ENCODE measurements at regions not wholly inside any gene's neighbourhood (a gene's known extent, or its start where the extent isn't known, plus 50 kb on each side); places are given as distances from the start of the nearest gene placed in this dataset.

DNA sequence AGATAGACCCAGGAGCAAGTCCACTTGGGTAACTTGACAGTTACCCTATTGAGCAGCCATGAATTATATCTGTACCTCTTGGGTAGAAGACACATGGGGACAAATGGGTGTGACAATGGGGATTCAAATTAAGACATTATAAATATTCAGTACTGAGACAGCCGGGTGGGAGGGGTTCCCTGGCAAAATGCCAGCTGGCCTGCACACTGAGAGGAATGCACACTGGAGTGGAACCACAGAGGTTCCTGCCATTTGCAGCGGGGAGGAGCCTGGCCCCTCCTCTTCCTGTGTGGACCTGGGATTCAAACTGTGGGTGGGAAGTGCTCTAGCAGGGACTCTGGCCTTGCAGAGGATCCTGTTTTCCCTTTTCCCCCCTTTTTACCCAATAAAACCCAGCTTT lies 118.7 kb upstream of the CDKN3 start:
- H3K4me3 ChIP-seq (ENCODE audit: low read depth, low read length), result no peak overlapping the region
- Mint-ChIP-seq H3K9me3 (peaks cover 0 to 6% (median 0%) of the 10 kb centered on the region in 7 donors), H3K4me1 (no peaks in the 10 kb centered on the region), H3K36me3 (no peaks in the 10 kb centered on the region), H3K27ac (no peak overlapping the region), H3K4me3 (no peak overlapping the region), H3K27me3 (peaks cover 7% of the 10 kb centered on the region)
- no peaks in the 10 kb centered on the region for H3K36me3 ChIP-seq (ENCODE audit: control insufficient read depth, insufficient read depth, low read length)
- H3K27me3 ChIP-seq (ENCODE audit: control insufficient read depth, insufficient read depth, low read length), result no peaks in the 10 kb centered on the region
- no peaks in the 10 kb centered on the region for H3K9me3 ChIP-seq (ENCODE audit: control insufficient read depth in 2 of 2, low read length in 2 of 2)
- ATAC-seq (ENCODE audit: low read depth in 2 of 2) (no peak), DNase-seq (no peak)
- no peaks in the 10 kb centered on the region for H3K4me1 ChIP-seq (ENCODE audit: control insufficient read depth, insufficient read depth, low read length, poor library complexity, severe bottlenecking)
- H3K27ac ChIP-seq (ENCODE audit: insufficient read depth, low read length, poor library complexity, severe bottlenecking), result no peak overlapping the region

DNA sequence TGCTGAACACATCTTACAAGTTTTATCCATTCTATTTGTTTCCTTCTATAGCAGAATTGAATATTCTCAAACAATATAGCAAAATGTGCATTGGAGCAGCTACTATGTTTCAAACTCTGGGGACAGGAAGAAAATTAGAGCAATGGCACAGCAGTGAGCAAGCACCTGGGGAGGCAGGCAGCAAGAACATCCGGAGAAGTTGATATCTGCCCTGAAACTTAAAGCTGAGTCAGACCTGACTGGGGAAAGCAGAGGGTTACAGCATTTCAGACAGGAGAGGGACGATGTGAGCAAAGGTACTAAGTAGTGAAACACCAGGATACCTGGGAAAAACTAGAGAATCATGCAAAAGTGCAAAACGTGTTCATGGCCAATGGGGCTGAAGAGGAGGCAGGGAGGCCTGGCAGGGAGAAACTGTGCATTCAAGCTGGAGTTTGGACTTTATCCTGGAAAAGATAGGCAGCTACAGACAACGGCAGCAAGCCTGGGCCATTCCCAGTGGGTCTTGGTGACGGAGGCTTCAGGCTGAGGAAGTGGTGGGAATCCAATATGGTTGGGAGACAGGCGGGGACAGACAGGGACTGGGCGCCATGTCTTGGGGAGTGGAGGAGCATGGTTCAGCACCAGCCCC lies 118.0 kb upstream of the CDKN3 start:
- H3K27me3 Mint-ChIP-seq, result peaks cover 7% of the 10 kb centered on the region
- H3K9me3 Mint-ChIP-seq, result peaks cover 0 to 6% (median 0%) of the 10 kb centered on the region in 7 donors
- H3K4me1 Mint-ChIP-seq, result no peaks in the 10 kb centered on the region
- no peak overlapping the region for H3K27ac Mint-ChIP-seq
- H3K36me3 ChIP-seq (ENCODE audit: control insufficient read depth, insufficient read depth, low read length), result no peaks in the 10 kb centered on the region
- ATAC-seq (ENCODE audit: low read depth in 2 of 2), result no peak
- no peak overlapping the region for H3K4me3 Mint-ChIP-seq
- no peaks in the 10 kb centered on the region for H3K9me3 ChIP-seq (ENCODE audit: control insufficient read depth in 2 of 2, low read length in 2 of 2)
- H3K27ac ChIP-seq (ENCODE audit: insufficient read depth, low read length, poor library complexity, severe bottlenecking), result no peak overlapping the region
- H3K4me3 ChIP-seq (ENCODE audit: low read depth, low read length), result no peak overlapping the region
- H3K27me3 ChIP-seq (ENCODE audit: control insufficient read depth, insufficient read depth, low read length), result no peaks in the 10 kb centered on the region
- no peak for DNase-seq
- H3K4me1 ChIP-seq (ENCODE audit: control insufficient read depth, insufficient read depth, low read length, poor library complexity, severe bottlenecking), result no peaks in the 10 kb centered on the region
- H3K36me3 Mint-ChIP-seq, result no peaks in the 10 kb centered on the region

DNA sequence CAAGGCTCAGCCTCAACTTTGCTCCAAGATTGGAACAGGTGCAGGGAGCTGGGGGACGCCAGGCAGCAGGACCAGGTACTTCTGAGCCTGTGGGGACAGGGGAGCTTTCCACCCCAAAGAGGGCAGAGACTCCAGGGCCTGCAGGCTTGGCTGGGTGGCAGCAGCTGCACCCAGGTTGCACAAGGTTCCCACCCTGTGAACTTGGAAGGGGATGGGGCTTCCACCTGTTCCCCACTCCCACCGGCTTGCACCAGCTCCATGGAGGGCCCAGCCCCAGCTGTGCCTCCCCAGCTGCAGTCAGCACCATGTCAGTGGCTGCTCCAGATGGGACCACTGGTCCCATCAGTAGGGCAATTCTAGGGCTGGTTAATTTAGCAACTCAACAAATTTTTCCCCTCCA lies 114.0 kb upstream of the CDKN3 start:
- Mint-ChIP-seq H3K27me3 (peaks cover 11% of the 10 kb centered on the region), H3K9me3 (peaks cover 0 to 6% (median 0%) of the 10 kb centered on the region in 7 donors), H3K4me3 (no peak overlapping the region), H3K27ac (no peak overlapping the region), H3K4me1 (no peaks in the 10 kb centered on the region), H3K36me3 (no peaks in the 10 kb centered on the region)
- Histone ChIP-seq H3K4me1 (ENCODE audit: control insufficient read depth, insufficient read depth, low read length, poor library complexity, severe bottlenecking) (no peaks in the 10 kb centered on the region), H3K27ac (ENCODE audit: insufficient read depth, low read length, poor library complexity, severe bottlenecking) (no peak overlapping the region), H3K36me3 (ENCODE audit: control insufficient read depth, insufficient read depth, low read length) (no peaks in the 10 kb centered on the region), H3K9me3 (ENCODE audit: control insufficient read depth in 2 of 2, low read length in 2 of 2) (no peaks in the 10 kb centered on the region), H3K4me3 (ENCODE audit: low read depth, low read length) (no peak overlapping the region), H3K27me3 (ENCODE audit: control insufficient read depth, insufficient read depth, low read length) (no peaks in the 10 kb centered on the region)
- DNase-seq (no peak), ATAC-seq (ENCODE audit: low read depth in 2 of 2) (no peak)

DNA sequence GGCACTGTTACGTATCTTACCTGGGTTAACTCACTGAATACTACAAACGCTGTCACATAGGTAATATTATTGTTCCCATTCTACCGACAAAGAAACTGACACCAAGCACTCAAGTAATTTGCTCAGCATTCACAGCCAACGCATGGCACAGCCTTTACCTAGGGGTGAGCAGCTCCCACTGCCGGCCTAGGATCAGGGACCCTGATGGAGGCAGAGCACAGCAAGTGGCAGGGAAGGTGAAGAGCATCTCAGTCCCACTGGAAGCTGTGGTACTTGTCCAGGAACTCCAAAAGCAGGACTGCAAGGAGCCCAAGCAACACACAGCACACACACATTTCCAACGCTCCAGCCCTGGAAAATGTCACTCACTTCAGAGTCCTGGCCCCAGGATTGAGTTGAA lies 111.8 kb upstream of the CDKN3 start:
- no peaks in the 10 kb centered on the region for H3K4me1 Mint-ChIP-seq
- no peaks in the 10 kb centered on the region for H3K9me3 ChIP-seq (ENCODE audit: control insufficient read depth in 2 of 2, low read length in 2 of 2)
- no peak overlapping the region for H3K4me3 ChIP-seq (ENCODE audit: low read depth, low read length)
- no peak overlapping the region for H3K27ac Mint-ChIP-seq
- no peak overlapping the region for H3K4me3 Mint-ChIP-seq
- no peaks in the 10 kb centered on the region for H3K36me3 ChIP-seq (ENCODE audit: control insufficient read depth, insufficient read depth, low read length)
- no peak overlapping the region for H3K27ac ChIP-seq (ENCODE audit: insufficient read depth, low read length, poor library complexity, severe bottlenecking)
- H3K36me3 Mint-ChIP-seq, result no peaks in the 10 kb centered on the region
- H3K9me3 Mint-ChIP-seq, result peaks cover 0 to 2% (median 0%) of the 10 kb centered on the region in 7 donors
- H3K27me3 Mint-ChIP-seq, result peaks cover 11% of the 10 kb centered on the region
- no peaks in the 10 kb centered on the region for H3K27me3 ChIP-seq (ENCODE audit: control insufficient read depth, insufficient read depth, low read length)
- DNase-seq (no peak), ATAC-seq (ENCODE audit: low read depth in 2 of 2) (no peak)
- no peaks in the 10 kb centered on the region for H3K4me1 ChIP-seq (ENCODE audit: control insufficient read depth, insufficient read depth, low read length, poor library complexity, severe bottlenecking)

DNA sequence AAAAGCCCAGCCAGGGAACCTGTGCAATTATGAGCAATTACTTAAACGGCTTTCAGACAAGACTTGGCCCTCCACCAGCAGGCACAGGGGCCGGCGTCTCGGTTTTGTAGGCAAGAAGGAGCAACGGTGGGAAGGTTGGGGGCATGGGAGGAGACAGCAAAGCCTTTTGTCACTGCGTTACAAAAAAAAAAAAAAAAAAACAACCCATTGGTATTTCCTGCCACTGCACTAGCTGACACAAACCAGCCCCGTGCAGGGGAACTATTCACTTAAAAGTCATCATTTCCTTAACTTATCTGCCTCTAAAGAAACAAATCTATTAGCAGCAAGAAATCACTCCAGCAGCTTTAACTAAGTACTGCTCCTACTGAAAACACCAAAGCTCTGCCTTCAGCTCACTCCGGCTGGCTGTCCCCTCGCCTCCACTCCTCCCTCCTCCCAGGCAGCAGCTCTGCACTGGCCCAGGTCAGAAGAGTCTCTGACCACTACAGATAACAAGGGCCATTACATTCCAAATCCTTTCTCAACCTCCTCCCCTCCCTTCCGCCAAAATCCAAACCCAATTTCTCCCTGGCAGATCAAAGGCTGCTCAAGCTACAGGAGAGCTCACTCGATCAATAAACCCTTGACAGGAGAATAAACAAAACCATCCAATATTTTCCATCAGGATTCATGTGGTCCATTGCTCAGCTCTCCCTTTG lies 105.2 kb upstream of the CDKN3 start:
- H3K36me3 Mint-ChIP-seq, result no peaks in the 10 kb centered on the region
- no peak for ATAC-seq (ENCODE audit: low read depth in 2 of 2)
- no peak overlapping the region for H3K27ac Mint-ChIP-seq

DNA sequence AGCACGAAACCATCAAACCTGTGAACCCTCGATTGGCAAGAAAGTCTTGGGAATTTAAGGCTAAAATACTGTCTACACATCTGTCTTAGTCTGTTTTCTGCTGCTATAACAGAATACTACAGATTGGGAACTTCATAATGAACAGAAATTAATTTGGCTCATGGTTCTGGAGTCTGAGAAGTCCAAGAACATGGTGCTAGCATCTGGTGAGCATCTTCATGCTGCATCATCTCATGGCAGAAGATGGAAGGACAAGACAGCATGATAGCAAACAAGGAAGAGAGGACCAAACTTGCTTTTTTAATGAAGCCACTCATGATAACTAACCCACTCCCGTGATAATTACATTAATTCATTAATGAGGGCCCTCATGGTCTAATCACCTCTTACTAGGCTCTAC lies 102.0 kb upstream of the CDKN3 start:
- H3K27me3 ChIP-seq (ENCODE audit: control insufficient read depth, insufficient read depth, low read length), result peaks cover 8% of the 10 kb centered on the region
- H3K36me3 Mint-ChIP-seq, result no peaks in the 10 kb centered on the region
- H3K27ac Mint-ChIP-seq, result no peak overlapping the region
- DNase-seq, result no peak
- H3K4me1 Mint-ChIP-seq, result no peaks in the 10 kb centered on the region
- no peaks in the 10 kb centered on the region for H3K9me3 ChIP-seq (ENCODE audit: control insufficient read depth in 2 of 2, low read length in 2 of 2)
- H3K27me3 Mint-ChIP-seq, result peaks cover 42% of the 10 kb centered on the region
- no peaks in the 10 kb centered on the region for H3K4me1 ChIP-seq (ENCODE audit: control insufficient read depth, insufficient read depth, low read length, poor library complexity, severe bottlenecking)
- H3K36me3 ChIP-seq (ENCODE audit: control insufficient read depth, insufficient read depth, low read length), result no peaks in the 10 kb centered on the region
- H3K27ac ChIP-seq (ENCODE audit: insufficient read depth, low read length, poor library complexity, severe bottlenecking), result no peak overlapping the region
- H3K4me3 Mint-ChIP-seq, result no peak overlapping the region
- ATAC-seq (ENCODE audit: low read depth in 2 of 2), result no peak
- H3K9me3 Mint-ChIP-seq, result peaks cover 0 to 6% (median 0%) of the 10 kb centered on the region in 7 donors
- no peak overlapping the region for H3K4me3 ChIP-seq (ENCODE audit: low read depth, low read length)

More for the DNA sequence above, 105.2 kb upstream of the CDKN3 start:
- Mint-ChIP-seq H3K27me3 (peaks cover 26% of the 10 kb centered on the region), H3K4me3 (no peak overlapping the region), H3K9me3 (peaks cover 0 to 6% (median 1%) of the 10 kb centered on the region in 7 donors), H3K4me1 (no peaks in the 10 kb centered on the region)
- no peaks in the 10 kb centered on the region for H3K4me1 ChIP-seq (ENCODE audit: control insufficient read depth, insufficient read depth, low read length, poor library complexity, severe bottlenecking)
- H3K36me3 ChIP-seq (ENCODE audit: control insufficient read depth, insufficient read depth, low read length), result no peaks in the 10 kb centered on the region
- no peak overlapping the region for H3K27ac ChIP-seq (ENCODE audit: insufficient read depth, low read length, poor library complexity, severe bottlenecking)
- no peaks in the 10 kb centered on the region for H3K9me3 ChIP-seq (ENCODE audit: control insufficient read depth in 2 of 2, low read length in 2 of 2)
- H3K4me3 ChIP-seq (ENCODE audit: low read depth, low read length), result no peak overlapping the region
- H3K27me3 ChIP-seq (ENCODE audit: control insufficient read depth, insufficient read depth, low read length), result peaks cover 3% of the 10 kb centered on the region
- no peak for DNase-seq

DNA sequence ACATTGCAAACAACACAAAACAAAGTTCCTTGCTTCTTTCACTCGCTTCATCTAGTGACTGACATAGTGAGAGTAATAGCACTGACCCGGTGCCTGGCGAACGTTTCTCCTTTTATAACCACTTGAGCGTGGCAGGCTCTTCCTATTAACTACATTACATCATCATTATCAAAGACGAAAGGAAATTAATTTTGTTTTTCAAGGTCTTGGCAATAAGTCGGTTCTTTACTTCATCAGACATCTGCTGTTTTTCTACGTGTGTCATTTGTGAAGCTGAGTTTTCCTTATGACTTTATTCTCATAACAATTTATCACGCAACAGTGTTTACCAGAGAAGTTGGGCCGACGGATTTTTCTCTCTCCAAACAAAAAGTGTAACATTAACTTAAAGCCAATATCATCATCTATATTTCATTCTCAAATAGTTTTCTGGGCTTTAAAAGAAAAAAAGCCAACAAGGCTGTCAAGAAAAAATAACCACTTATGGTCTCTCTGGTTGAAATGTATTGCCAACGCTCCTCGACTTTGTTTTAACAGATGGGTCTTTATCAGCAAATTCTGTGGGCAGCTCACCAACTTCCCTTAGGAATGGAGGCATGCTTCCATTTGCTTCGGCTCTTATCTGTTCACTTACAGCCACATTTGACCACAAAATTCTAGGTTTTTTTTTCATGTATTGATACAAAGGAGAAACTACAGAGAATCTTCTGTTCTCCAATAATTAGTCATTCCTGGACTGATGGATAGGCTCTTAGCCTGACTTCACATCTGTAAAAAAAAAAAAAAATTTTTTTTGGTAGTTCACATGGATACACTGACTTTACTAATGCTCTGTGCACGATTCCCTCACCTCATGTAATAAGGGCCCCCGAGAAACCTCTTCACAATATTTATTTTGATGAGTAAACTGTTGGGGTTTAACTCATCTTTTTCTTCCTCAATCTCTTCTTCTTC lies 97.1 kb upstream of the CDKN3 start:
- no peaks in the 10 kb centered on the region for H3K4me1 Mint-ChIP-seq
- no peaks in the 10 kb centered on the region for H3K9me3 ChIP-seq (ENCODE audit: control insufficient read depth in 2 of 2, low read length in 2 of 2)
- H3K27ac Mint-ChIP-seq, result no peak overlapping the region
- H3K36me3 ChIP-seq (ENCODE audit: control insufficient read depth, insufficient read depth, low read length), result no peaks in the 10 kb centered on the region
- DNase-seq (no peak), ATAC-seq (ENCODE audit: low read depth in 2 of 2) (no peak)
- no peaks in the 10 kb centered on the region for H3K36me3 Mint-ChIP-seq
- peaks cover 27% of the 10 kb centered on the region for H3K27me3 Mint-ChIP-seq
- H3K4me1 ChIP-seq (ENCODE audit: control insufficient read depth, insufficient read depth, low read length, poor library complexity, severe bottlenecking), result no peaks in the 10 kb centered on the region
- H3K4me3 Mint-ChIP-seq, result no peak overlapping the region
- H3K9me3 Mint-ChIP-seq, result peaks cover 0 to 5% (median 1%) of the 10 kb centered on the region in 7 donors
- H3K4me3 ChIP-seq (ENCODE audit: low read depth, low read length), result no peak overlapping the region
- no peak overlapping the region for H3K27ac ChIP-seq (ENCODE audit: insufficient read depth, low read length, poor library complexity, severe bottlenecking)
- peaks cover 7% of the 10 kb centered on the region for H3K27me3 ChIP-seq (ENCODE audit: control insufficient read depth, insufficient read depth, low read length)
